ENCODE measurements at regions not wholly inside any gene's neighbourhood (a gene's known extent, or its start where the extent isn't known, plus 50 kb on each side); places are given as distances from the start of the nearest gene placed in this dataset.

DNA sequence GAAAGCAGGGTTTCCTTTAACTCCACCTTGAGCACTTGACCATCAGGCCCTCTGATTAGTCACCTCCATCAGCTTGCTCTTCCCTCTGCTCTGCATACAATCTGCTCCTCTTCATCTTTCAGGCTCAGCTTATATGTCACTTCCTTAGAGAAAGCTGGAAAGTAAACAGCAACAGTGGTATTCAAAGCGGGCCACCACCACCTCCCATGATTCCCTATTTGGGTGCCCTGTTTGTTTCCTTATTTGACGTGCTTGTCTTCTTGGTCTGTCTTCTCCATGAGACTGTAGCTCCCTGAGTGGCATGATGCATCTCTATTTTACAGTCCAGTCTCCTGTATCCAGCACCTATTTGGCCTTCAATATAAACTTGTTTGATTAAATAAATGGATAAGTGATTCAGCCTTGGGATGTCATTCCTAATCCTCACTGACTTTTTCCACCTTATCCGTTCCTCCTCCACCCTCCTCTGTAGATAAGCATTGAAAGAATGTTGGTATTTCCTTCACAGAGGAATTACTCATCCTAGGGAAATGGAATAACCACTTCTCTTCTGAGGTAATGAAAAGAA is 102.8 kb upstream of the SGK1 start:
- TF ChIP-seq, protein P1, sequence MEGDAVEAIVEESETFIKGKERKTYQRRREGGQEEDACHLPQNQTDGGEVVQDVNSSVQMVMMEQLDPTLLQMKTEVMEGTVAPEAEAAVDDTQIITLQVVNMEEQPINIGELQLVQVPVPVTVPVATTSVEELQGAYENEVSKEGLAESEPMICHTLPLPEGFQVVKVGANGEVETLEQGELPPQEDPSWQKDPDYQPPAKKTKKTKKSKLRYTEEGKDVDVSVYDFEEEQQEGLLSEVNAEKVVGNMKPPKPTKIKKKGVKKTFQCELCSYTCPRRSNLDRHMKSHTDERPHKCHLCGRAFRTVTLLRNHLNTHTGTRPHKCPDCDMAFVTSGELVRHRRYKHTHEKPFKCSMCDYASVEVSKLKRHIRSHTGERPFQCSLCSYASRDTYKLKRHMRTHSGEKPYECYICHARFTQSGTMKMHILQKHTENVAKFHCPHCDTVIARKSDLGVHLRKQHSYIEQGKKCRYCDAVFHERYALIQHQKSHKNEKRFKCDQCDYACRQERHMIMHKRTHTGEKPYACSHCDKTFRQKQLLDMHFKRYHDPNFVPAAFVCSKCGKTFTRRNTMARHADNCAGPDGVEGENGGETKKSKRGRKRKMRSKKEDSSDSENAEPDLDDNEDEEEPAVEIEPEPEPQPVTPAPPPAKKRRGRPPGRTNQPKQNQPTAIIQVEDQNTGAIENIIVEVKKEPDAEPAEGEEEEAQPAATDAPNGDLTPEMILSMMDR (conservative IDR thresholded peaks at IDR 0.05) = no peak
- no peak for TF ChIP-seq EZH2 (IDR thresholded peaks at IDR 0.05; ENCODE audit: low read depth)
